ENCODE measurements at regions not wholly inside any gene's neighbourhood (a gene's known extent, or its start where the extent isn't known, plus 50 kb on each side); places are given as distances from the start of the nearest gene placed in this dataset.

DNA sequence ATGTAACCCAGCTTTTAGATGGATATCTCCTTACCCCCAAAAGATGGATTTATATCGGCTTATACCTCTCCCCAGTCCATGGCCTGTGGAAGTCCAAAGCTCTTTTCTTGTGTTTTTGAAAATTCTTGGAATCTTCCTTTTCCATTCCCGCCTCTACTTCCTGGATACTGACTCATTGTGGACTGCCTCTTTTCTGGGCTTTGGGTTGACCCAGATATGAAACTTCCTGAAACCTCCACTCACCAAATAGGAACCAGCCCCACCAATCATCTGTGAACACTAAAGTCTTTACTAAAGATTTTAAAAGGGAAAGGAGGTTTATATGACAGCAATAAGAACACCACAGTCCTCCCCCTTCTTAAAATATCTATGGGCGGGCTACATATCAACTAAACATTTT is 163.4 kb upstream of the SYN3 start:
- Histone ChIP-seq H3K9me3 (ENCODE audit: low read length) (no peaks in the 10 kb centered on the region), H4K20me1 (ENCODE audit: insufficient read depth) (no peaks in the 10 kb centered on the region), H3K27me3 (ENCODE audit: insufficient read depth, low read depth, low read length) (no peaks in the 10 kb centered on the region), H3F3A (ENCODE audit: insufficient read depth, low read length, poor library complexity, severe bottlenecking) (no peaks in the 10 kb centered on the region), H3K27ac (ENCODE audit: low read length) (no peak overlapping the region), H3K9me2 (ENCODE audit: insufficient read depth, low read length) (no peaks in the 10 kb centered on the region), H3K79me2 (replicated peaks; ENCODE audit: insufficient read depth, low read length) (no peaks in the 10 kb centered on the region), H3K36me3 (ENCODE audit: insufficient read depth, low read length) (no peaks in the 10 kb centered on the region), H2AFZ (ENCODE audit: low read depth, low read length) (no peak overlapping the region), H3K4me3 (ENCODE audit: low read length) (no peak overlapping the region), H3K9ac (ENCODE audit: low read length) (no peak overlapping the region), H3K4me2 (ENCODE audit: low read length) (no peak overlapping the region)
- TF ChIP-seq, protein P1, sequence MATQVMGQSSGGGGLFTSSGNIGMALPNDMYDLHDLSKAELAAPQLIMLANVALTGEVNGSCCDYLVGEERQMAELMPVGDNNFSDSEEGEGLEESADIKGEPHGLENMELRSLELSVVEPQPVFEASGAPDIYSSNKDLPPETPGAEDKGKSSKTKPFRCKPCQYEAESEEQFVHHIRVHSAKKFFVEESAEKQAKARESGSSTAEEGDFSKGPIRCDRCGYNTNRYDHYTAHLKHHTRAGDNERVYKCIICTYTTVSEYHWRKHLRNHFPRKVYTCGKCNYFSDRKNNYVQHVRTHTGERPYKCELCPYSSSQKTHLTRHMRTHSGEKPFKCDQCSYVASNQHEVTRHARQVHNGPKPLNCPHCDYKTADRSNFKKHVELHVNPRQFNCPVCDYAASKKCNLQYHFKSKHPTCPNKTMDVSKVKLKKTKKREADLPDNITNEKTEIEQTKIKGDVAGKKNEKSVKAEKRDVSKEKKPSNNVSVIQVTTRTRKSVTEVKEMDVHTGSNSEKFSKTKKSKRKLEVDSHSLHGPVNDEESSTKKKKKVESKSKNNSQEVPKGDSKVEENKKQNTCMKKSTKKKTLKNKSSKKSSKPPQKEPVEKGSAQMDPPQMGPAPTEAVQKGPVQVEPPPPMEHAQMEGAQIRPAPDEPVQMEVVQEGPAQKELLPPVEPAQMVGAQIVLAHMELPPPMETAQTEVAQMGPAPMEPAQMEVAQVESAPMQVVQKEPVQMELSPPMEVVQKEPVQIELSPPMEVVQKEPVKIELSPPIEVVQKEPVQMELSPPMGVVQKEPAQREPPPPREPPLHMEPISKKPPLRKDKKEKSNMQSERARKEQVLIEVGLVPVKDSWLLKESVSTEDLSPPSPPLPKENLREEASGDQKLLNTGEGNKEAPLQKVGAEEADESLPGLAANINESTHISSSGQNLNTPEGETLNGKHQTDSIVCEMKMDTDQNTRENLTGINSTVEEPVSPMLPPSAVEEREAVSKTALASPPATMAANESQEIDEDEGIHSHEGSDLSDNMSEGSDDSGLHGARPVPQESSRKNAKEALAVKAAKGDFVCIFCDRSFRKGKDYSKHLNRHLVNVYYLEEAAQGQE (IDR thresholded peaks at IDR 0.05; ENCODE audit: borderline replicate concordance) = no peak
- no peak for TF ChIP-seq TAF1 (IDR thresholded peaks at IDR 0.05; ENCODE audit: low read depth)
- TF ChIP-seq MXI1 (conservative IDR thresholded peaks at IDR 0.05; ENCODE audit: poor library complexity, severe bottlenecking) = no peak
- TF ChIP-seq POLR2AphosphoS5 (IDR thresholded peaks at IDR 0.05) = no peak
- TF ChIP-seq SMC3 (conservative IDR thresholded peaks at IDR 0.05; ENCODE audit: poor library complexity) = no peak
- no peak for TF ChIP-seq EZH2 (IDR thresholded peaks at IDR 0.05; ENCODE audit: borderline replicate concordance, insufficient read depth, low read length, poor library complexity, severe bottlenecking)
- TF ChIP-seq EP300 (conservative IDR thresholded peaks at IDR 0.05; ENCODE audit: poor library complexity, severe bottlenecking) = no peak
- TF ChIP-seq, protein P2, sequence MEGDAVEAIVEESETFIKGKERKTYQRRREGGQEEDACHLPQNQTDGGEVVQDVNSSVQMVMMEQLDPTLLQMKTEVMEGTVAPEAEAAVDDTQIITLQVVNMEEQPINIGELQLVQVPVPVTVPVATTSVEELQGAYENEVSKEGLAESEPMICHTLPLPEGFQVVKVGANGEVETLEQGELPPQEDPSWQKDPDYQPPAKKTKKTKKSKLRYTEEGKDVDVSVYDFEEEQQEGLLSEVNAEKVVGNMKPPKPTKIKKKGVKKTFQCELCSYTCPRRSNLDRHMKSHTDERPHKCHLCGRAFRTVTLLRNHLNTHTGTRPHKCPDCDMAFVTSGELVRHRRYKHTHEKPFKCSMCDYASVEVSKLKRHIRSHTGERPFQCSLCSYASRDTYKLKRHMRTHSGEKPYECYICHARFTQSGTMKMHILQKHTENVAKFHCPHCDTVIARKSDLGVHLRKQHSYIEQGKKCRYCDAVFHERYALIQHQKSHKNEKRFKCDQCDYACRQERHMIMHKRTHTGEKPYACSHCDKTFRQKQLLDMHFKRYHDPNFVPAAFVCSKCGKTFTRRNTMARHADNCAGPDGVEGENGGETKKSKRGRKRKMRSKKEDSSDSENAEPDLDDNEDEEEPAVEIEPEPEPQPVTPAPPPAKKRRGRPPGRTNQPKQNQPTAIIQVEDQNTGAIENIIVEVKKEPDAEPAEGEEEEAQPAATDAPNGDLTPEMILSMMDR (IDR thresholded peaks at IDR 0.05; ENCODE audit: poor library complexity, severe bottlenecking) = no peak
- TF ChIP-seq RAD21 (conservative IDR thresholded peaks at IDR 0.05) = no peak

DNA sequence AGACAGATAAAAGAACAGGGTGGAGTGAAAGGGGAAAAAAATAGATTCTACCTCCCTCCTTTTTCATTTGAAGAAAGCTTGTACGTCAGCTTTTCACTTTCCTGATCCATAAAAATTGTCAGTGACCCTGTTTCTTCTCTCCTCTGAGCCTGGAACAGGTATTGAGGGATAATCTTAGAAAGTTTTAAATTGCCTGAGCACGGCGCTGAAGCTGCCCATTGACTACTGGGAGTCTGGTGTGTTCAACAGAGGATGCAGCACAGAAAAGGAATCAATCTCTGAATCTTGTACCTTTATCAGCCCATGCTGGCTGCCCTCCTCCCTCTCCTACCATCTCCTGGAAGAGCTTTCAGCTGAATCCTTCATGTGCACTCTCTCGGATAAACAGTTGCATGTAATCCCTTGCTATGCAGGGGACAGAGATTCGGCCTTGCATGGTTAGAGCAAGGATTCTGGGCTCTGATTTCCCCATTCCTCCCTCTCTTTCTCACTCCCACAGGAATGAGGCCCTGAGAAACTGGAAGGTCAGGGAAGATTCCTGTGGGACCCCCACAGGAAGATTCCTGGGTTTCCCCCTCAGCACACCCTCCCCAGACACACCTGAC is 162.4 kb upstream of the SYN3 start:
- H3K9me2 ChIP-seq (ENCODE audit: insufficient read depth, low read length) = no peaks in the 10 kb centered on the region
- no peaks in the 10 kb centered on the region for H3K9me3 ChIP-seq (ENCODE audit: low read length)
- H2AFZ ChIP-seq (ENCODE audit: low read depth, low read length) = no peak overlapping the region
- H3K36me3 ChIP-seq (ENCODE audit: insufficient read depth, low read length) = no peaks in the 10 kb centered on the region
- H3F3A ChIP-seq (ENCODE audit: insufficient read depth, low read length, poor library complexity, severe bottlenecking) = no peaks in the 10 kb centered on the region
- no peak overlapping the region for H3K4me3 ChIP-seq (ENCODE audit: low read length)
- H3K79me2 ChIP-seq (replicated peaks; ENCODE audit: insufficient read depth, low read length) = no peaks in the 10 kb centered on the region
- H3K27ac ChIP-seq (ENCODE audit: low read length) = no peak overlapping the region
- no peak overlapping the region for H3K4me2 ChIP-seq (ENCODE audit: low read length)
- no peak overlapping the region for H3K9ac ChIP-seq (ENCODE audit: low read length)
- no peak for TF ChIP-seq TAF1 (IDR thresholded peaks at IDR 0.05; ENCODE audit: low read depth)
- no peak for TF ChIP-seq RAD21 (conservative IDR thresholded peaks at IDR 0.05)
- TF ChIP-seq SMC3 (conservative IDR thresholded peaks at IDR 0.05; ENCODE audit: poor library complexity) = no peak
- TF ChIP-seq EP300 (conservative IDR thresholded peaks at IDR 0.05; ENCODE audit: poor library complexity, severe bottlenecking) = no peak
- no peak for TF ChIP-seq POLR2AphosphoS5 (IDR thresholded peaks at IDR 0.05)
- TF ChIP-seq, protein P2 (IDR thresholded peaks at IDR 0.05; ENCODE audit: poor library complexity, severe bottlenecking) = no peak
- TF ChIP-seq, protein P1 (IDR thresholded peaks at IDR 0.05; ENCODE audit: borderline replicate concordance) = no peak
- TF ChIP-seq MXI1 (conservative IDR thresholded peaks at IDR 0.05; ENCODE audit: poor library complexity, severe bottlenecking) = no peak
- no peak for TF ChIP-seq EZH2 (IDR thresholded peaks at IDR 0.05; ENCODE audit: borderline replicate concordance, insufficient read depth, low read length, poor library complexity, severe bottlenecking)
- H3K27me3 ChIP-seq (ENCODE audit: insufficient read depth, low read depth, low read length) = no peaks in the 10 kb centered on the region
- no peaks in the 10 kb centered on the region for H4K20me1 ChIP-seq (ENCODE audit: insufficient read depth)
